Stomach (tissue), 4 donors: ENCODE measurements at regions not wholly inside any gene's neighbourhood (a gene's known extent, or its start where the extent isn't known, plus 50 kb on each side); places are given as distances from the start of the nearest gene placed in this dataset.
"Not testable (repeated sequence)": the region's sequence is repeated elsewhere in the genome, so short reads cannot be mapped to it uniquely, and the experiment has no call there.

Experiments used
- CTCF ChIP-seq, 7 experiments: fragments of 450-650 bp in 4 of 7; fragments of 200-600 bp in 3 of 7; sonication (generic) in 3 of 7; IDR thresholded peaks; one replicate each; pipeline ENCODE4 v1.5.1; 2016 to 2019; ENCODE audit warnings: antibody characterized with exemption in 7 of 7, control low read depth in 2 of 7, mild to moderate bottlenecking in 1 of 7
- EP300 ChIP-seq: sonication (generic); formaldehyde crosslinking; IDR thresholded peaks from one replicate; pipeline ENCODE4 v1.6.1; 2017; ENCODE audit warnings: antibody characterized with exemption
- POLR2A ChIP-seq, 4 donors: fragments of 450-650 bp; IDR thresholded peaks; one replicate each; pipeline ENCODE4 v1.6.1; 2016; ENCODE audit warnings: antibody characterized with exemption in 4 of 4, control low read depth in 2 of 4, mild to moderate bottlenecking in 1 of 4, moderate library complexity in 1 of 4

GRCh38 chrX:1752799-1753198 is 137.9 kb downstream of the ASMT start:
- TF ChIP-seq CTCF (IDR thresholded peaks at IDR 0.05); POLR2A (IDR thresholded peaks at IDR 0.05); EP300: not testable (repeated sequence)
